GM06990 (cell line): ENCODE measurements at regions not wholly inside any gene's neighbourhood (a gene's known extent, or its start where the extent isn't known, plus 50 kb on each side); places are given as distances from the start of the nearest gene placed in this dataset.

Experiments used
- DNase-seq: peaks from one replicate; pipeline ENCODE4 v3.0.0-alpha.2; 2011; ENCODE audit not compliant: insufficient read length; ENCODE audit errors: extremely low read depth
- H3K27me3 ChIP-seq: replicated peaks from 2 replicates; pipeline ENCODE4 v1.6.0; 2011; ENCODE audit warnings: low read length; ENCODE audit not compliant: control insufficient read depth, insufficient read depth
- H3K36me3 ChIP-seq: 2 replicates; pipeline ENCODE4 v1.5.1; 2011; ENCODE audit warnings: low read length; ENCODE audit not compliant: control insufficient read depth, insufficient read depth
- H3K4me3 ChIP-seq: replicated peaks from 2 replicates; pipeline ENCODE4 v1.5.1; 2011; ENCODE audit warnings: low read depth, mild to moderate bottlenecking, control low read depth, low read length
- TF ChIP-seq, protein P1 (sequence below): IDR thresholded peaks from 2 replicates; pipeline ENCODE4 v1.5.1; 2011; ENCODE audit warnings: low read length, control low read depth, mild to moderate bottlenecking, inconsistent platforms; ENCODE audit not compliant: insufficient read depth, poor library complexity, severe bottlenecking

DNA sequence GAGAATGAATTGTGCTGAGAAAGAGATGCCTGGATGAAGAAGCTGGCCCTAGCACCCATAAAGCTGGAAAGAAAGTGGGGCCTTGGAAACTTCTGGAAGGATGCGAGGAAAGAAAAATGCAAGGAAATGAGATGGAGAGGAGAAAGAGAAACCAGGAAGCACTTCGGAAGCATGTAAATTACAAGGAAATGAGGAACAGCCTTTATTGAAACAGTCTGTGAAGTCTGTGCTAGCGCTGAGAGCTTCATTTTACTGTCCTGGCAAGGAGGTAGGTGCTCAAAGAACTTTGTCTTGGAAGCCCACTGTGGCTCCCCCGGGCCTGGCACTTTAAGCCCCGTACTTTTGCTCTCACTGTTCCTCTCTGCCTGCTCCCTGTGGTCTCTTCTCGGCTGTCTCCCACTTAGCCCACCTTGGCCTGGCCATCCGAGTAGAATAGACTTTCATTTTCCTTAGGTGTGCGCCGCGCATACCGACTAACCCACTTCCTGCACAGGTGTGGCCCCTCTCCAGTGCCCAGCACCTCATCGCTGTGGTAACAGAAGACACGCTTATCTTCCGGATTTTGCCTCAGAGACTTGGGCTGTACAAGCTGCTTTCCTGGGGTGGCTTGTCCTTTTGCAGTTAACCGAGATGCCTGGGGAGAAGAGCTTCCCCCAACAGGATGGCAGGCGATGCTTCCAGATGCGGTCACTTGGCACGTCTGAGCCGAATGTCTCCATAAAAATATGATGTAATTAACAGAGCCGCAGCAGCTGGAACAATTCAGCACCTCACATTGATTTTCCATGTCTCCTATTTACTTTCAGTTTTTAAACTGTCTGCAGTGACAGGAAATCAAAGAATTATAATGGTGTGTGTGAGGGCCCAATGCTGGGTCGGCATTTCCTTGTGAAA is 199.6 kb downstream of the HRH4 start:
- Histone ChIP-seq H3K27me3 (no peaks in the 10 kb centered on the region), H3K36me3 (no peaks in the 10 kb centered on the region), H3K4me3 (no peak overlapping the region)
- peak; percentile 14 for DNase-seq
- TF ChIP-seq, protein P1, sequence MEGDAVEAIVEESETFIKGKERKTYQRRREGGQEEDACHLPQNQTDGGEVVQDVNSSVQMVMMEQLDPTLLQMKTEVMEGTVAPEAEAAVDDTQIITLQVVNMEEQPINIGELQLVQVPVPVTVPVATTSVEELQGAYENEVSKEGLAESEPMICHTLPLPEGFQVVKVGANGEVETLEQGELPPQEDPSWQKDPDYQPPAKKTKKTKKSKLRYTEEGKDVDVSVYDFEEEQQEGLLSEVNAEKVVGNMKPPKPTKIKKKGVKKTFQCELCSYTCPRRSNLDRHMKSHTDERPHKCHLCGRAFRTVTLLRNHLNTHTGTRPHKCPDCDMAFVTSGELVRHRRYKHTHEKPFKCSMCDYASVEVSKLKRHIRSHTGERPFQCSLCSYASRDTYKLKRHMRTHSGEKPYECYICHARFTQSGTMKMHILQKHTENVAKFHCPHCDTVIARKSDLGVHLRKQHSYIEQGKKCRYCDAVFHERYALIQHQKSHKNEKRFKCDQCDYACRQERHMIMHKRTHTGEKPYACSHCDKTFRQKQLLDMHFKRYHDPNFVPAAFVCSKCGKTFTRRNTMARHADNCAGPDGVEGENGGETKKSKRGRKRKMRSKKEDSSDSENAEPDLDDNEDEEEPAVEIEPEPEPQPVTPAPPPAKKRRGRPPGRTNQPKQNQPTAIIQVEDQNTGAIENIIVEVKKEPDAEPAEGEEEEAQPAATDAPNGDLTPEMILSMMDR = no peak

DNA sequence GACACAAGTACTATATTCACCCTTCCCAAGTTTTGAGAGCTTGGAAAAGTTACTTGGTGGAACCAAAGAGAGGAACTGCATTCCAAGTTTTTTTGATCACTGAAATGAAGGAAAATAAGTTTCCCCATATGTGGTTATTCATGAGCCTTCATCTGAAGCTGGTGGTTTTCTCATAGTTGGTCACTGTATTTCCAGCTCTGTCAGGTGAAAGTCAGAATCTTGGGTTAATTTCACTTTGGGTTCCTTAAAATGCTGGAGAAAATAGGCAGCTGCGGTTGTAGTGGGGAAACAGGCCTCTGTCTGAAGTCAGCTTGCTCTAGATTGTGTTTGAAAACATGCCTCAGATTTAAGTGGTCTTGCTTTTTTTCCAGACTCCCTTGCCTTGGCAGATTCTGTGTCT is 200.5 kb downstream of the HRH4 start:
- Histone ChIP-seq H3K36me3 (no peaks in the 10 kb centered on the region), H3K27me3 (no peaks in the 10 kb centered on the region), H3K4me3 (no peak overlapping the region)
- DNase-seq = no peak
- TF ChIP-seq, protein P1 = no peak

DNA sequence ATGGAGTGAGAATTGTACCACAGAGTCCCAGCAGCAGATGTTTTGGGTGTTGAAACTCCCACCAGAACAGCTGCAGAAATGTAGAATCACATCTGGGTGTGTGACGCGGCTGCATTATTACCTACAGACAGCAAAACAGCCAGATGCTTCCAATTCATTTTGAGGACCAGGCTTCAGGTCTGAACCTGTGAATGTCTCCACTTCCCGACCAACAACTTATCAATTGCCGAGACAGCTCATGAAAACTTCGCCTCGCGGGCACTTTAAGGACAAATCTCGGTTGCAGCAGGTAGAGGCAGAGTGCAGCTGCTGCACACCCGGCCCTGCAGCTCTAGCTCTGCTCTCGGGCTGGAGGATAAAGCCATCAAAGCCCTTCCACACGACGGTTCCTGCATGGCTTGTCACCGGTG is 202.0 kb downstream of the HRH4 start:
- Histone ChIP-seq H3K4me3 (no peak overlapping the region), H3K27me3 (no peaks in the 10 kb centered on the region), H3K36me3 (no peaks in the 10 kb centered on the region)
- TF ChIP-seq, protein P1 = no peak
- no peak for DNase-seq

DNA sequence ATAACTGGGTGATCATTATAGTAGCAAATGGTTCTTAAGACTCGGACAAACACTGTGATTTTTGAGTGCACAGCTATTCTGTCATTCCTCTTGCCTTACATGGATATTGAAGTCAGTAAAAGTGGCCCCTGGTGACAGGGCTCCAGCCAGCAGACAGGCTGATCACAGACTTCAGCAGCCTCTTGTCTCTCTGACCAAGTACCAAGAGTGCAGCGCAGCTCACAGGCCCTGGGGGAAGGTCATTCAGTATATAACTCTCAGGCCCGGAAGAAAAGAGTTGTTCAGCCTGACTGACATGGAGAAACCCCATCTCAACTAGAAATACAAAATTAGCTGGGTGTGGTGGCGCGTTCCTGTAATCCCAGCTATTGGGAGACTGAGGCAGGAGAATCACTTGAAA is 202.6 kb downstream of the HRH4 start:
- H3K4me3 ChIP-seq = no peak overlapping the region
- H3K27me3 ChIP-seq = no peaks in the 10 kb centered on the region
- H3K36me3 ChIP-seq = no peaks in the 10 kb centered on the region
- no peak for DNase-seq
- TF ChIP-seq, protein P1 = no peak

DNA sequence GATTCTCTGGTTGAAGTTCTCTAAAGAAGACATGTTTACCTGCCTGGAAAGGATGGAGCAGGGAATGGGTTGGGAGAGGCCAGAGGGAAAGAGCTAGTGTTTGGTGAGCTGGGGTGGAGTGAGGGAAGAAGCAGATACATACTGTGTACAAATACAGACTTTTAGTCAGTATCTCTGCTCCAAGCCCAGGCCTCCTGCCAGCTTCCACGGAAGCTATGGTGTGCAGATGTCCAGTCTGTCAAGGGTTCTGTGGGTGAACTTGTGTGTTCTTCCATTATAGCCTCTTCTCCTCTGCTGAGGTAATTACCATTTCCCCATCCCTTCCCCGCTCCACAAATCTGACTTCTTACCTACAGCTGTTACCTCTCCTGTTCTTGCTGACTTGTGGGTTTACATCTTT is 208.6 kb downstream of the HRH4 start:
- no peak for DNase-seq
- TF ChIP-seq, protein P1 = no peak
- Histone ChIP-seq H3K27me3 (no peaks in the 10 kb centered on the region), H3K4me3 (no peak overlapping the region), H3K36me3 (no peaks in the 10 kb centered on the region)

DNA sequence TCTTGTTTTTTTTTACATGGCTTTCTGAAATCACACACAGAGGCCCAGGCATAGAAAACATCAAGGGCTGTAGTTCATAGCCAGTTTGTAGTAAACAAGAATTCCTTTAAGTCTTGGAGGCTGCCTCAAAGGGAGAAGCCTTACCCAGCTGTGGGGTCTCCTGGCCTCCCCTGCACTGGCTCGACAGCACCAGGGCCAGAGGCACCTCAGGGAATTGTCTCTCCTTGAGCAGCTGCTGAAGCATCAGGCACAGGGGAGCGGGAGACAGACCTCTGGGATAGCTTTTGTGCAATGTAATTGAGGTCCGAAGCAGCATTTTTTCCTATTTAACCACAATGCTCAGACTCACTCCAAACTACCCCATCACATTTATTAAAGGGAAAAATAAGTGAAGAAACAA is 209.1 kb downstream of the HRH4 start:
- H3K27me3 ChIP-seq = no peaks in the 10 kb centered on the region; the same call in 1 of the 2 replicates
- no peak overlapping the region for H3K4me3 ChIP-seq
- no peaks in the 10 kb centered on the region for H3K36me3 ChIP-seq
- DNase-seq = no peak
- TF ChIP-seq, protein P1 = no peak
